ENCODE measurements at regions not wholly inside any gene's neighbourhood (a gene's known extent, or its start where the extent isn't known, plus 50 kb on each side); places are given as distances from the start of the nearest gene placed in this dataset.

DNA sequence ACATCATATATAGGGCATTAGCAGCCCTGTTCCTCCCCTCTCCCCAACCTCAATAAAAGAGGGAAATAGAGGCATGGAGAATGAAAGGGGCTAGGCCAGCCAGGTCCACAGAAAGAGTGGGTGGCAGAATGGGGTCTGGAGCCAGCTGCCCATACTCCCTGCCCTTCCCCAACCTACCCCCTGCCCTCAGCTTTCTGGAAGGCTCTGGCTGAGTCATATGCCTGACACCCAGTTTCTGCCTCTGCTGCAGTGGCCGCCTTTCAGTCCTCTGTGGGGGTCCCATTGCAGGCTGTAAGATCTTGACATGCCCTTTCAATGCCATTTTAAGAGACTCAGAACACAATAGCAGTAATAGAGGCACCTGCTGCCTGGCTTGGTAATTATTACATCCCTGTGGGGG lies 95.7 kb downstream of the LINGO1 start:
- Mint-ChIP-seq H3K27me3 (ENCODE audit: unreplicated experiment) (peaks cover 8% of the 10 kb centered on the region), H3K9me3 (ENCODE audit: unreplicated experiment) (peaks cover 8% of the 10 kb centered on the region), H3K4me1 (ENCODE audit: low read depth, unreplicated experiment) (peaks cover 30% of the 10 kb centered on the region), H3K4me3 (ENCODE audit: unreplicated experiment) (no peak overlapping the region), H3K36me3 (ENCODE audit: unreplicated experiment) (no peaks in the 10 kb centered on the region), H3K27ac (ENCODE audit: unreplicated experiment) (no peak overlapping the region)
- TF ChIP-seq, protein P1, sequence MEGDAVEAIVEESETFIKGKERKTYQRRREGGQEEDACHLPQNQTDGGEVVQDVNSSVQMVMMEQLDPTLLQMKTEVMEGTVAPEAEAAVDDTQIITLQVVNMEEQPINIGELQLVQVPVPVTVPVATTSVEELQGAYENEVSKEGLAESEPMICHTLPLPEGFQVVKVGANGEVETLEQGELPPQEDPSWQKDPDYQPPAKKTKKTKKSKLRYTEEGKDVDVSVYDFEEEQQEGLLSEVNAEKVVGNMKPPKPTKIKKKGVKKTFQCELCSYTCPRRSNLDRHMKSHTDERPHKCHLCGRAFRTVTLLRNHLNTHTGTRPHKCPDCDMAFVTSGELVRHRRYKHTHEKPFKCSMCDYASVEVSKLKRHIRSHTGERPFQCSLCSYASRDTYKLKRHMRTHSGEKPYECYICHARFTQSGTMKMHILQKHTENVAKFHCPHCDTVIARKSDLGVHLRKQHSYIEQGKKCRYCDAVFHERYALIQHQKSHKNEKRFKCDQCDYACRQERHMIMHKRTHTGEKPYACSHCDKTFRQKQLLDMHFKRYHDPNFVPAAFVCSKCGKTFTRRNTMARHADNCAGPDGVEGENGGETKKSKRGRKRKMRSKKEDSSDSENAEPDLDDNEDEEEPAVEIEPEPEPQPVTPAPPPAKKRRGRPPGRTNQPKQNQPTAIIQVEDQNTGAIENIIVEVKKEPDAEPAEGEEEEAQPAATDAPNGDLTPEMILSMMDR (IDR thresholded peaks at IDR 0.05; ENCODE audit: partially characterized antibody, unreplicated experiment) = no peak
- no peak for DNase-seq

DNA sequence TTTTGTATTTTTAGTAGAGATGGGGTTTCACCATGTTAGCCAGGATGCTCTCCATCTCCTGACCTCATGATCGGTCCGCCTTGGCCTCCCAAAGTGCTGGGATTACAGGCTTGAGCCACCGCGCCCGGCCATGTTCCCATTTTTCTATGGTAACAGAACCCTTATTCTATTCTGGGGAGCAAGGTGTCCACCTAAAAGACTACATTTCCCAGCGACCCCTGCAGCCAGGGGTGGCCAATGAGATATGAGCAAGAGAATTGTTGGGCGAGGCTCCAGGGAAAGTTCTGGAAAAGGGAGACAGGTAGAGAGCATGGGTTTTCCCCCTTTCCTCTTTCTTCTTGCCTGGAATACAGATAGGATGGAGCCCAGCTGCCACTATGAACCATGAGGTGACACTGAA lies 96.9 kb downstream of the LINGO1 start:
- Mint-ChIP-seq H3K36me3 (ENCODE audit: unreplicated experiment) (peaks cover under 1% of the 10 kb centered on the region), H3K27ac (ENCODE audit: unreplicated experiment) (no peak overlapping the region), H3K4me3 (ENCODE audit: unreplicated experiment) (no peak overlapping the region), H3K27me3 (ENCODE audit: unreplicated experiment) (peaks cover 8% of the 10 kb centered on the region), H3K9me3 (ENCODE audit: unreplicated experiment) (peaks cover 8% of the 10 kb centered on the region), H3K4me1 (ENCODE audit: low read depth, unreplicated experiment) (peaks cover 20% of the 10 kb centered on the region)
- DNase-seq = no peak
- TF ChIP-seq, protein P1 (IDR thresholded peaks at IDR 0.05; ENCODE audit: partially characterized antibody, unreplicated experiment) = no peak
